H1 (cell line): ENCODE measurements at regions not wholly inside any gene's neighbourhood (a gene's known extent, or its start where the extent isn't known, plus 50 kb on each side); places are given as distances from the start of the nearest gene placed in this dataset.

Source experiments
- CTBP2 ChIP-seq: IDR thresholded peaks from 2 replicates; pipeline ENCODE4 v1.7.0; 2011; ENCODE audit warnings: borderline replicate concordance, mild to moderate bottlenecking, moderate library complexity, mixed read lengths, low read length; ENCODE audit not compliant: insufficient read depth, insufficient read length
- CTCF ChIP-seq, 3 experiments: IDR thresholded peaks; 1 replicate in 2 of 3; 2 replicates in 1 of 3; pipeline versions ENCODE4 v1.5.1 to v1.6.1; 2011; ENCODE audit warnings: low read length in 3 of 3, mild to moderate bottlenecking in 3 of 3, inconsistent platforms in 2 of 3, low read depth in 1 of 3, moderate library complexity in 1 of 3; ENCODE audit not compliant: insufficient read depth in 1 of 3; ENCODE audit errors: control extremely low read depth in 1 of 3
- FOSL1 ChIP-seq: IDR thresholded peaks from 2 replicates; pipeline ENCODE4 v1.6.1; 2011; ENCODE audit warnings: mild to moderate bottlenecking, low read depth, low read length, moderate library complexity; ENCODE audit not compliant: insufficient read depth
- KDM5A ChIP-seq: fragments of 200-600 bp; IDR thresholded peaks from 2 replicates; pipeline ENCODE4 v1.7.1; 2012; ENCODE audit warnings: mild to moderate bottlenecking, low read length, inconsistent platforms, mixed read lengths
- POLR2A ChIP-seq, 2 experiments: IDR thresholded peaks; 1 replicate in 1 of 2; 2 replicates in 1 of 2; pipeline ENCODE4 v1.6.1; 2011; ENCODE audit warnings: low read depth in 2 of 2, low read length in 2 of 2, mild to moderate bottlenecking in 2 of 2; ENCODE audit errors: control extremely low read depth in 1 of 2
- POLR2AphosphoS5 ChIP-seq: IDR thresholded peaks from 2 replicates; pipeline ENCODE4 v1.6.1; 2011; ENCODE audit warnings: low read depth, low read length
- POU5F1 ChIP-seq: IDR thresholded peaks from 2 replicates; pipeline ENCODE4 v1.6.1; 2011; ENCODE audit warnings: low read depth, mild to moderate bottlenecking, low read length, moderate library complexity
- TAF1 ChIP-seq: IDR thresholded peaks from 2 replicates; pipeline ENCODE4 v1.6.1; 2011; ENCODE audit warnings: mild to moderate bottlenecking, low read depth, low read length
- TEAD4 ChIP-seq: IDR thresholded peaks from 2 replicates; pipeline ENCODE4 v1.6.1; 2012; ENCODE audit warnings: low read depth, low read length, inconsistent platforms, mixed read lengths

GRCh38 chr1:217105437-217105836 is 382.2 kb upstream of the ESRRG start:
- TF ChIP-seq POLR2AphosphoS5 (no peak), FOSL1 (no peak), POLR2A (IDR thresholded peaks at IDR 0.05; ENCODE audit: control extremely low read depth in 1 of 2, low read depth in 2 of 2, low read length in 2 of 2) (no peak), CTCF (IDR thresholded peaks at IDR 0.05; ENCODE audit: control extremely low read depth in 1 of 3, insufficient read depth in 1 of 3, low read depth in 1 of 3, low read length in 3 of 3) (no peak), TAF1 (no peak), KDM5A (no peak), TEAD4 (no peak), CTBP2 (no peak), POU5F1 (no peak)
